ENCODE measurements at regions not wholly inside any gene's neighbourhood (a gene's known extent, or its start where the extent isn't known, plus 50 kb on each side); places are given as distances from the start of the nearest gene placed in this dataset.

- Histone ChIP-seq H3K27me3 (ENCODE audit: insufficient read depth, low read depth, severe bottlenecking) (peaks cover 81% of the 10 kb centered on the region), H3K9me3 (ENCODE audit: severe bottlenecking) (no peaks in the 10 kb centered on the region), H3K27ac (no peak overlapping the region), H3K4me3 (ENCODE audit: low read depth, low read length) (no peak overlapping the region), H3K36me3 (no peaks in the 10 kb centered on the region)
- DNase-seq, result no peak
- no peak for TF ChIP-seq CTCF (IDR thresholded peaks at IDR 0.05; ENCODE audit: low read depth, low read length)
These were observed 213.2 kb upstream of the RGMA start for GRCh38 chr15:93302080-93302765.

- Histone ChIP-seq H3K27ac (no peak overlapping the region), H3K36me3 (no peaks in the 10 kb centered on the region), H3K27me3 (ENCODE audit: insufficient read depth, low read depth, severe bottlenecking) (peaks cover 83% of the 10 kb centered on the region), H3K9me3 (ENCODE audit: severe bottlenecking) (no peaks in the 10 kb centered on the region), H3K4me3 (ENCODE audit: low read depth, low read length) (no peak overlapping the region)
- DNase-seq, result no peak
- no peak for TF ChIP-seq CTCF (IDR thresholded peaks at IDR 0.05; ENCODE audit: low read depth, low read length)
These were observed 211.8 kb upstream of the RGMA start for GRCh38 chr15:93300796-93301195.

- Histone ChIP-seq H3K4me3 (ENCODE audit: low read depth, low read length) (no peak overlapping the region), H3K27ac (no peak overlapping the region), H3K9me3 (ENCODE audit: severe bottlenecking) (no peaks in the 10 kb centered on the region), H3K27me3 (ENCODE audit: insufficient read depth, low read depth, severe bottlenecking) (peaks cover 83% of the 10 kb centered on the region), H3K36me3 (no peaks in the 10 kb centered on the region)
- DNase-seq, result no peak
- no peak for TF ChIP-seq CTCF (IDR thresholded peaks at IDR 0.05; ENCODE audit: low read depth, low read length)
These were observed 210.7 kb upstream of the RGMA start for GRCh38 chr15:93299675-93300074.

- no peak overlapping the region for H3K4me3 ChIP-seq (ENCODE audit: low read depth, low read length)
- no peak for TF ChIP-seq CTCF (IDR thresholded peaks at IDR 0.05; ENCODE audit: low read depth, low read length)
- DNase-seq, result no peak
These were observed 209.9 kb upstream of the RGMA start for GRCh38 chr15:93298901-93299300.

GRCh38 chr15:93296759-93297500 is 207.9 kb upstream of the RGMA start:
- Histone ChIP-seq H3K9me3 (ENCODE audit: severe bottlenecking) (no peaks in the 10 kb centered on the region), H3K27ac (no peak overlapping the region), H3K36me3 (no peaks in the 10 kb centered on the region), H3K4me3 (ENCODE audit: low read depth, low read length) (no peak overlapping the region), H3K27me3 (ENCODE audit: insufficient read depth, low read depth, severe bottlenecking) (peaks cover 86% of the 10 kb centered on the region)
- no peak for DNase-seq
- no peak for TF ChIP-seq CTCF (IDR thresholded peaks at IDR 0.05; ENCODE audit: low read depth, low read length)

More at GRCh38 chr15:93298901-93299300, 209.9 kb upstream of the RGMA start:
- Histone ChIP-seq H3K27ac (no peak overlapping the region), H3K9me3 (ENCODE audit: severe bottlenecking) (no peaks in the 10 kb centered on the region), H3K27me3 (ENCODE audit: insufficient read depth, low read depth, severe bottlenecking) (peaks cover 84% of the 10 kb centered on the region), H3K36me3 (no peaks in the 10 kb centered on the region)
